Endothelial cell of umbilical vein (primary cell): ENCODE measurements at regions not wholly inside any gene's neighbourhood (a gene's known extent, or its start where the extent isn't known, plus 50 kb on each side); places are given as distances from the start of the nearest gene placed in this dataset.

Experiments
- BruUV-seq: library from RNA; stranded (reverse); fragments of 400-500 nt; replicated peaks from 2 replicates; lab custom pipeline; 2021; lab: Mats Ljungman, UMichigan
- CTCF ChIA-PET: fragments of 300-600, 350-600 bp; sonication (Branson Sonifier 250); formaldehyde crosslinking; loops from one replicate; lab custom pipeline; 2021; ENCODE audit warnings: antibody characterized with exemption, inconsistent platforms; lab: Charles Lee
- POLR2A ChIA-PET: fragments of 300-600, 350-600 bp; sonication (Branson Sonifier 250); formaldehyde crosslinking; loops from one replicate; lab custom pipeline; 2021; ENCODE audit warnings: antibody characterized with exemption, inconsistent platforms; lab: Charles Lee
- DNase-seq: peaks from one replicate; pipeline ENCODE4 v3.0.0-alpha.2; 2011; ENCODE audit warnings: low read depth, low spot score
- FAIRE-seq: peaks from 2 replicates; lab custom pipeline; 2011; peaks lifted over from hg19 to GRCh38; lab: Jason Lieb, UNC
- H2AFZ ChIP-seq: 2 replicates; pipeline ENCODE4 v1.6.0; 2012; ENCODE audit warnings: low read depth, low read length, control low read depth, inconsistent platforms
- H3K27ac ChIP-seq: 2 replicates; pipeline ENCODE4 v1.5.1; 2011; ENCODE audit warnings: low read depth, mild to moderate bottlenecking, control low read depth, low read length, moderate library complexity; ENCODE audit not compliant: insufficient read depth
- H3K27me3 ChIP-seq, 2 experiments: 2 replicates each; pipeline versions ENCODE4 v1.6.0 to v1.6.1; 2011; ENCODE audit warnings: low read length in 2 of 2, mixed read lengths in 1 of 2; ENCODE audit not compliant: control insufficient read depth in 2 of 2, insufficient read depth in 2 of 2
- H3K36me3 ChIP-seq, 2 experiments: 2 replicates in 1 of 2; 3 replicates in 1 of 2; pipeline ENCODE4 v1.5.1; 2011; ENCODE audit warnings: low read length in 2 of 2, mild to moderate bottlenecking in 1 of 2, moderate library complexity in 1 of 2; ENCODE audit not compliant: control insufficient read depth in 2 of 2, insufficient read depth in 2 of 2; ENCODE audit errors: extremely low read depth in 1 of 2
- H3K4me1 ChIP-seq: 3 replicates; pipeline ENCODE4 v1.5.1; 2011; ENCODE audit warnings: mild to moderate bottlenecking, low read length; ENCODE audit not compliant: control insufficient read depth, insufficient read depth; ENCODE audit errors: extremely low read depth
- H3K4me2 ChIP-seq: 2 replicates; pipeline ENCODE4 v1.6.1; 2011; ENCODE audit warnings: low read length, control low read depth, mixed read lengths; ENCODE audit not compliant: insufficient read depth
- H3K4me3 ChIP-seq, 3 experiments: fragments of 200-600 bp in 1 of 3; sonication (generic), shearing (Covaris generic) in 1 of 3; replicated peaks in 1 of 3; 2 replicates each; pipeline ENCODE4 v1.5.1; 2011 to 2016; ENCODE audit warnings: control low read depth in 3 of 3, low read length in 3 of 3, mild to moderate bottlenecking in 2 of 3, inconsistent platforms in 1 of 3, low read depth in 1 of 3, moderate library complexity in 1 of 3; ENCODE audit not compliant: insufficient read depth in 1 of 3
- H3K79me2 ChIP-seq: 2 replicates; pipeline ENCODE4 v1.6.0; 2012; ENCODE audit warnings: low read length, inconsistent platforms; ENCODE audit not compliant: control insufficient read depth, insufficient read depth
- H3K9ac ChIP-seq: replicated peaks from 2 replicates; pipeline ENCODE3; 2011; ENCODE audit warnings: low read length, control low read depth; ENCODE audit not compliant: insufficient read depth; ENCODE audit errors: extremely low read depth
- H3K9me1 ChIP-seq: replicated peaks from 3 replicates; pipeline ENCODE4 v1.6.0; 2011; ENCODE audit warnings: mild to moderate bottlenecking, low read length; ENCODE audit not compliant: control insufficient read depth, insufficient read depth; ENCODE audit errors: extremely low read depth
- H3K9me3 ChIP-seq: replicated peaks from 2 replicates; pipeline ENCODE4 v1.5.1; 2012; ENCODE audit warnings: low read length, inconsistent platforms; ENCODE audit not compliant: control insufficient read depth, insufficient read depth
- H4K20me1 ChIP-seq: replicated peaks from 2 replicates; pipeline ENCODE3; 2011; ENCODE audit warnings: mild to moderate bottlenecking, low read length; ENCODE audit not compliant: control insufficient read depth, insufficient read depth; ENCODE audit errors: extremely low read depth
- EZH2 ChIP-seq: IDR thresholded peaks from 2 replicates; pipeline ENCODE4 v1.6.1; 2012; ENCODE audit warnings: borderline replicate concordance, low read depth, mild to moderate bottlenecking, moderate library complexity, low read length, inconsistent platforms; ENCODE audit not compliant: severe bottlenecking
- FOS ChIP-seq: IDR thresholded peaks from 2 replicates; pipeline ENCODE4 v1.6.1; 2011; ENCODE audit warnings: mild to moderate bottlenecking, low read length, moderate library complexity, borderline replicate concordance; ENCODE audit not compliant: insufficient read depth
- GATA2 ChIP-seq: IDR thresholded peaks from 2 replicates; pipeline ENCODE4 v1.7.0; 2011; ENCODE audit warnings: low read depth, mild to moderate bottlenecking, moderate library complexity, mixed read lengths, low read length; ENCODE audit not compliant: insufficient read length, insufficient read depth
- JUN ChIP-seq: IDR thresholded peaks from 2 replicates; pipeline ENCODE4 v1.6.1; 2011; ENCODE audit warnings: borderline replicate concordance, low read depth; ENCODE audit not compliant: insufficient read length, insufficient read depth
- MYC ChIP-seq: IDR thresholded peaks from one replicate; pipeline ENCODE4 v1.6.1; 2011; ENCODE audit warnings: mild to moderate bottlenecking, low read depth, low read length
- POLR2A ChIP-seq: IDR thresholded peaks from 2 replicates; pipeline ENCODE4 v1.6.1; 2012; ENCODE audit warnings: low read depth, mild to moderate bottlenecking, control low read depth, low read length
- POLR2AphosphoS5 ChIP-seq: IDR thresholded peaks from 2 replicates; pipeline ENCODE4 v1.6.1; 2012; ENCODE audit warnings: low read depth, mild to moderate bottlenecking, control low read depth, low read length, moderate library complexity; ENCODE audit not compliant: insufficient read depth
- dilution Hi-C: fragments of 300-500 bp; cut with MboI; formaldehyde crosslinking; loops from one replicate; pipeline ENCODE4 v1.15.0; 2019; ENCODE audit warnings: low sequenced_read_pairs; ENCODE audit not compliant: extremely low pct_ligation_motif_present
- intact Hi-C: fragments of 100-400 bp; cut with micrococcal nuclease; formaldehyde crosslinking; loops from one replicate; pipeline ENCODE4 v1.10.0; 2022
- TF ChIP-seq, protein P1 (sequence below): IDR thresholded peaks from 2 replicates; pipeline ENCODE4 v1.6.1; 2011; ENCODE audit not compliant: insufficient read depth, insufficient read length
- TF ChIP-seq, protein P2 (sequence below), 2 donors: IDR thresholded peaks; 1 replicate in 1 of 2; 2 replicates in 1 of 2; pipeline ENCODE4 v1.5.1; 2011; ENCODE audit warnings: low read length in 2 of 2, mild to moderate bottlenecking in 2 of 2, moderate library complexity in 2 of 2, control low read depth in 1 of 2, inconsistent platforms in 1 of 2, low read depth in 1 of 2; ENCODE audit not compliant: insufficient read depth in 1 of 2; ENCODE audit errors: extremely low read depth in 1 of 2

DNA sequence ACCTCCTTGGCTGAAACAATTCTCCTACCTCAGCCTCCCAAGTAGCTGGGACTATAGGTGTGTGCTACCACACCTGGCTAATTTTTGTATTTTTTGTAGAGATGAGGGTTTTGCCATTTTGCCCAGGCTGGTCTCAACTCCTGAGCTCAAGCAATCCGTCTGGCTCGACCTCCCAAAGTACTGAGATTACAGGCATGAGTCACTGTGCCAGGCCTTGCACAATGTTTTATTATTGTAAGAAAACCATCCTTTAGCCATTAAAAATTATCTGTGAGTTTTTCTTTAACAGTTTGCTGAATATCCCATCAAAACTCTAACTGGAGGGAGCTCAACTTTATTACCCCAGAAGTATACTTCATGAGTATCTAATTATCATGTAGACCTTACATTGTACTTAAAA, 900.3 kb downstream of the PCDH7 start:
- Histone ChIP-seq H4K20me1 (no peaks in the 10 kb centered on the region), H3K27ac (no peak overlapping the region), H3K4me1 (no peaks in the 10 kb centered on the region), H3K9me1 (no peaks in the 10 kb centered on the region), H3K79me2 (no peaks in the 10 kb centered on the region), H3K27me3 (no peaks in the 10 kb centered on the region), H3K9ac (no peak overlapping the region), H2AFZ (no peak overlapping the region), H3K4me3 (no peak overlapping the region), H3K9me3 (no peaks in the 10 kb centered on the region), H3K36me3 (no peaks in the 10 kb centered on the region), H3K4me2 (no peak overlapping the region)
- ChIA-PET POLR2A (no interaction called here), CTCF (interaction anchor here (1.0 to 1.1 kb wide), 2 partner anchors 13 to 54 kb away, joined by 3 to 4 read pairs; no protein-coding TSS in a partner anchor)
- intact Hi-C loops (no loop called here), dilution Hi-C loops (no loop called here)
- no TSS peak for BruUV-seq
- TF ChIP-seq FOS (no peak), POLR2AphosphoS5 (no peak), JUN (no peak), MYC (no peak), GATA2 (no peak), EZH2 (no peak), POLR2A (no peak)
- TF ChIP-seq, protein P1, sequence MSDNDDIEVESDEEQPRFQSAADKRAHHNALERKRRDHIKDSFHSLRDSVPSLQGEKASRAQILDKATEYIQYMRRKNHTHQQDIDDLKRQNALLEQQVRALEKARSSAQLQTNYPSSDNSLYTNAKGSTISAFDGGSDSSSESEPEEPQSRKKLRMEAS, result no peak
- TF ChIP-seq, protein P2, sequence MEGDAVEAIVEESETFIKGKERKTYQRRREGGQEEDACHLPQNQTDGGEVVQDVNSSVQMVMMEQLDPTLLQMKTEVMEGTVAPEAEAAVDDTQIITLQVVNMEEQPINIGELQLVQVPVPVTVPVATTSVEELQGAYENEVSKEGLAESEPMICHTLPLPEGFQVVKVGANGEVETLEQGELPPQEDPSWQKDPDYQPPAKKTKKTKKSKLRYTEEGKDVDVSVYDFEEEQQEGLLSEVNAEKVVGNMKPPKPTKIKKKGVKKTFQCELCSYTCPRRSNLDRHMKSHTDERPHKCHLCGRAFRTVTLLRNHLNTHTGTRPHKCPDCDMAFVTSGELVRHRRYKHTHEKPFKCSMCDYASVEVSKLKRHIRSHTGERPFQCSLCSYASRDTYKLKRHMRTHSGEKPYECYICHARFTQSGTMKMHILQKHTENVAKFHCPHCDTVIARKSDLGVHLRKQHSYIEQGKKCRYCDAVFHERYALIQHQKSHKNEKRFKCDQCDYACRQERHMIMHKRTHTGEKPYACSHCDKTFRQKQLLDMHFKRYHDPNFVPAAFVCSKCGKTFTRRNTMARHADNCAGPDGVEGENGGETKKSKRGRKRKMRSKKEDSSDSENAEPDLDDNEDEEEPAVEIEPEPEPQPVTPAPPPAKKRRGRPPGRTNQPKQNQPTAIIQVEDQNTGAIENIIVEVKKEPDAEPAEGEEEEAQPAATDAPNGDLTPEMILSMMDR (IDR thresholded peaks at IDR 0.05; ENCODE audit: extremely low read depth in 1 of 2, insufficient read depth in 1 of 2, low read depth in 1 of 2, low read length in 2 of 2), result no peak
- FAIRE-seq (no peak), DNase-seq (no peak)
